NCI-H460 (cell line): ENCODE measurements at regions not wholly inside any gene's neighbourhood (a gene's known extent, or its start where the extent isn't known, plus 50 kb on each side); places are given as distances from the start of the nearest gene placed in this dataset.
A peak's percentile ranks its signal among the peaks of the same experiment; 100 is the strongest.

ENCODE experiments used
- DNase-seq: peaks from one replicate; pipeline ENCODE4 v3.0.0-alpha.2; 2016; ENCODE audit warnings: low read depth; ENCODE audit errors: extremely low read depth

DNA sequence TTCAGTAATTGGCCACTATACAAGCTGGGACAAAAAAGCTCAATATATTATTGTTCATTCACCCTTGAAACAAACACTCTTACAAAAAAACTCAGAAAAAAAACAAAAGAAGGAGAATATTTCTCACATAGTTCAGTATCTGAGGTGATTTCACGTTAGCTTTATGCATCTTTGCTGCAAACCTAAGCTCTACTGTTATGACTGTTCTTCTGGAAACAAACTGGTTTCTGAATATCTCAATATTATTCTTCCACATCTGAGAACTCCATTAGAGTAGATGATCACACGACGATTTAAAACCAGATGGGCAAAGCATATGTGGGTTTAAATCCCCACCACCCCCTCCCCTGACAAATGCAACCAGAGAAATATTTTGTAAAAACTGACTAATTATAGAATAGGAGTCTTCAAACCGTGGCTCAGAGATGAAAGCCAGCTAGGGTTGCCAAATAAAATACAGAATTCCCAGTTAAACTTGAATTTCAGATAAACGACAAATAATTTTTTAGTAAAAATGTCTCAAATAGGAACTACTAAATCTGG, 182.0 kb upstream of the FAM241A start:
- no peak for DNase-seq

DNA sequence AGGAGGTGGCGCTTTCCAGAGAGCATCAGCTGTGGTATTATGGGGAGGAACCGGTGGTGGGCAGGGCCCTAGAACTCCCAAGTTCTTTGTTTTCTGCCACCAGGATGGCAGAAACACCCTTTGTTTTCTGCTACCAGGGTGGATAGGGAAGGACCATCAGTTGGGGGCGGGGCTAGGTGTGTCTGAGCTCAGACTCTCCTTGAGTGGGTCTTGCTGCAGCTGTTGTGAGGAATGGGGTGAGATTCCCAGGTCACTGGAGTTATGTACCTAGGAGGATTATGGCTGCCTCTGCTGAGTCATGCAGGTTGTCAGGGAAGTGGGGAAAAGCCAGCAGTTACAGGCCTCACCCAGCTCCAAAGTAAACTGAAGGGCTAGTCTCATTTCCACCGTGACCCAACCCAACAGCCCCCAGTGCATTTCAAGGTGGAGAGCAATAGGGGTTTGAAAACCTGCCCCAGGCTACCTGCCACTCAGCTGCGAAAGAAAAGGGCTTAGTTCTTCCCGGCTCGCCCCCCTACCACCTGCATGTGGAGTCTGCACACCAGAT, 167.8 kb upstream of the FAM241A start:
- DNase-seq, result no peak

DNA sequence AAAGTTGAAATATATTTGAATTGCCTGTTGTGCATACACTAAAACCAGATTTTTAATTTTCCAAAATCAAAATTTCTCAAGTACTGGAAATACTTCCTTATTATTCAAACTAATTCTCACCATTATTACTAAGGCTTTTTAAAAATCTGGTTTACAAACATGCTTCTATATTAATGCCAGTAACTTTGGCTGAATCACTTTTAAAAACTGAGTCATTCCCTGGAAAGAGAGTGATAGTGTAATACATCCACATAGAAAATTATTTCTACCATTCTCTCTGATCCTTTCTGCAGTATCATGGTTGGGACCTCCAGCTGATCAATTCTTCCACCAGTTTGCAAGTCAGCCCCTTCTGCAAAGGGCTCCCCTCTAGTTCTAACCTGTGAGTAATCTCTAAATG, 165.3 kb upstream of the FAM241A start:
- DNase-seq, result no peak

DNA sequence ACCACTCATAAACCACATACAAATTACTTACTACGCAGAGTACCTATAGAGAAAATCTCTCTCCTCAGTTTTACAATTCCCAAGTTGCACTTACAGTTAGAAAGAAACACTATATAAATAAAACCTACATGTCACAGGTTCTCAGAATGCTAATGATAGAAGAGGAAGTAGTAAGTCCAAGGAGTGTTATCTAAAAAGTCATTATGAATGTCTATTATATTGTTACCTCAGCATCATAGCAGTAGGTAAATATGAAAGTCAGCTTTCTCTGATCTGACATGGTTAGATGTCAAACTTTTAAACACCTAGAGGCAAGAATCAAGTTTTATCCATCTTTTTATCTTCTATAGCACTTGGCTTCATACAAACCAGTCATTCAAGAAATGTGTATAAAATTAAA, 163.2 kb upstream of the FAM241A start:
- DNase-seq, result no peak

DNA sequence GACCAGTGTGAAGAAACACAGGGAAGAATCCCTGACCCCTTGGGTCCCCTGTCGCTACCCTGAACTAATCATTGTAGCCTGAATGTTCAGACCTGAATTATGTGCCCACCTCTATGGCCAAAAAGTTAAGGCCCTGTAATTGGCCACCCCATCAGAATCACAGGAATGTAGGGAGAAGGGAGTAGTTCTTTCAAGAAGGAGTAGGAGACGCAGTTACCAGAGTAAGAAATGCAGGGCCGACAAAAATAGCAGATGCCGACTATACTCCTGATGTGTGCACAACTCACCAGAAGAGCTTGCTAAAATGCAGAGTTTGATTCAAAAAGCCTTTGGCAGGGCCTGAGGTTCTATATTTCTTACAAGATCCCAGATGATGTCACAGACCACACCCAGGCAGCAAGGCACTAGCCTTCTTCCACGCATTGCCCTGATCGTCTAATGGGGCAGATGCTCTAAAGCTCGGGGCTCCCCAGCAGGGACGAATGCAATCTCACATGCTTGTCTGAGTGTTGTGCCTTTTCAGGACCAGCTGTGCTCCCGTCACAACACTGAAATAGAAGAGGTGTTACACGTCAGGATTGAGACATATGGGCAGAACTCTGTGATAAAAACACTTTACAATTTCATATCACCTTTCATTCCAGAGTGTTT, 161.0 kb upstream of the FAM241A start:
- no peak for DNase-seq

DNA sequence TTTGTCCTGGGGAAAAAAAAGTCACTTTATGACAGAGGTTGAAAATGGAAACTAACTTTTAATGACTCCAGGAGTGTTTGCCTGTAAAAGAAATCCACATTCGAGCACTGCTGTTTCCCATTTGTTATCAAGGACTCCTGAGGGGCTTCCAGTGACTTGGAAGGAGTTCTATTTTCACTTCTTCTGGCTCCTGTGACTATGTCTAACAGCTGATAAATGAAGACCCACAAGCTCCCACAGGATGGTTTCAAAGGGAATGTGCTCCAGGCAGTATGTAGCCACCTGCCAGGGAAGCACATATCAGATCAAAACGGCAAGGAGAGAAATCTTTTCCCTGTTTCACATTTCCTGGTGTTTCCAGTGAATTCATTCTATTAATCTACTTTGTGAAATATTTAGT, 159.8 kb upstream of the FAM241A start:
- no peak for DNase-seq

- no peak for DNase-seq
These were observed 159.2 kb upstream of the FAM241A start for GRCh38 chr4:111986095-111986494.

- no peak for DNase-seq
These were observed 156.7 kb upstream of the FAM241A start for GRCh38 chr4:111988514-111988913.

DNA sequence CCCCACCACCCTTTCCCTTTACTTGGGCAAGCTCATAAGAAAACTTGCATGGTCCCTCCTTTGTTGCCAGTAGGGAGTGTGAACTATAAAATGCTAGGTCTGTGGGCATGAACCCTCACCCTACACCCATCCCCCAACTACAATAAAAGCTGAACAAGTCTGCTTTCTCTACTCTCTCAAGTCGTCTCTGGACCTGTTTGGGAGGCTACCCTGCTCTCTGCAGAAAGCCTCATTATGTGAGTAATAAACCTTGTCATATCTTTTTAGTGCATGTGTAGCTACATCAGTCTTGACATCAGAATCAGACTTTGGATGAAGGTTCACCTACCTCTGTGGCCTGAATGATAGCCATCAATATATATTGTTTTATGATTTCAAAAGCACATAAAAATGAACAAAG, 155.4 kb upstream of the FAM241A start:
- DNase-seq, result no peak

DNA sequence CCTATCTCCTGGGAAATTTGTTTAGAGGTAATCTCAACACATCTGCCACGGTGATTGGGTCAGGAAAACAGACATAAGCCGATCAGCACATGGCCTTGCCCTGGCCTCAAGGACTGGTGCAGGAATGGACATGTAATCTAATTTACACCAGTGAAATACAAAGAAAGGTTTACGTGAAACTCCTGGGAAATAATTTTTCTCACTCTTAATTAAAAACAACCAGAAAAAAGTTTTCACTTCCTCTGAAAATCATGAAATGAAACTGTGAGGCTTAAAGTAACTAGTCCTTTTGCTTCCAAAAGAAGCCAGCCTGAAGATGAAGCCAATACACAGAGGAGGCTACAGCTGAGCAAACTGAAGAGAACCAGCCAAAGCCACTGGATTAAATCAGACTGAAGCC, 154.1 kb upstream of the FAM241A start:
- DNase-seq, result no peak

DNA sequence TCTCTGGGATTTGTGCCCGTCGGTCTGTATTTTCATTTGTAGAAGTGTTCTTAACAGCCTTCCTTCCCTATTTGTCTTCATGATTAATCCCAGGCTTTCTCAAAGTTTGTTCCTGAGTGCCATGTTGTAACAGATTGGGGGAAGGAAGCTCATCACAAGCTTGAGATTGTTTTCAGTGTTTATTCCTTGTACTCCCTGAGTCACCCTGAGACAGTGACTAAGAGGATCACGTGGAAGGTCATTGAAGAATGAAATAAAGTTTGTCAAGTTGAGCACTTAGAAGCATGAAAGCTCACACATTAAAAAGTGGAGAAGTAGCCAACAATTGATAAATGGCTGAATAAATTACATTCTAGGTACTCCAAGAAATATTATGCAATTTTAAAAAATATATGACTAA, 153.5 kb upstream of the FAM241A start:
- DNase-seq, result peak; percentile 54

- peak; percentile 34 for DNase-seq
These were observed 152.7 kb upstream of the FAM241A start for GRCh38 chr4:111992351-111993168.

GRCh38 chr4:111994392-111994791, 150.9 kb upstream of the FAM241A start:
- no peak for DNase-seq

GRCh38 chr4:111997785-111998184, 147.5 kb upstream of the FAM241A start:
- no peak for DNase-seq

- DNase-seq, result no peak
These were observed 145.5 kb upstream of the FAM241A start for GRCh38 chr4:111999801-112000200.

GRCh38 chr4:112001041-112001440, 144.2 kb upstream of the FAM241A start:
- DNase-seq, result no peak

DNA sequence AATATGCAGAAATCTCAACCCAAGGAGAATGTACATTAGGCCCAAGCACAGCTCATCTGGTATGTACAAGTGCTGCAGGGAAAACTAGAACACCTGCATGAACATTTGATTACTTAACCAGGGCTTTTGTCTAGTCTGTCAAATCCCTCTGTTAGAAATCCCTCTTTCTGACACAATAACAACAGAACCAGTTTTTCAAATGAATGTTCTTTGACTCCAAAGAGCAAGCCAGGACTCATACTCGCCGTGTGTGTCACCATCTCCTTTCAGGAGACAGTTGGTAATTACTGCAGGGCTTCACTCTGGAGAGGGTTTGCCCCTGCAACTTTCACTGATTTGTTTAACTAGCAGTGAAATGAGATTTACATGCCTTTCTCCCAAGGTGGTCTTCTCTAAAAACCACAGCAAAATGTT, 143.0 kb upstream of the FAM241A start:
- no peak for DNase-seq

DNA sequence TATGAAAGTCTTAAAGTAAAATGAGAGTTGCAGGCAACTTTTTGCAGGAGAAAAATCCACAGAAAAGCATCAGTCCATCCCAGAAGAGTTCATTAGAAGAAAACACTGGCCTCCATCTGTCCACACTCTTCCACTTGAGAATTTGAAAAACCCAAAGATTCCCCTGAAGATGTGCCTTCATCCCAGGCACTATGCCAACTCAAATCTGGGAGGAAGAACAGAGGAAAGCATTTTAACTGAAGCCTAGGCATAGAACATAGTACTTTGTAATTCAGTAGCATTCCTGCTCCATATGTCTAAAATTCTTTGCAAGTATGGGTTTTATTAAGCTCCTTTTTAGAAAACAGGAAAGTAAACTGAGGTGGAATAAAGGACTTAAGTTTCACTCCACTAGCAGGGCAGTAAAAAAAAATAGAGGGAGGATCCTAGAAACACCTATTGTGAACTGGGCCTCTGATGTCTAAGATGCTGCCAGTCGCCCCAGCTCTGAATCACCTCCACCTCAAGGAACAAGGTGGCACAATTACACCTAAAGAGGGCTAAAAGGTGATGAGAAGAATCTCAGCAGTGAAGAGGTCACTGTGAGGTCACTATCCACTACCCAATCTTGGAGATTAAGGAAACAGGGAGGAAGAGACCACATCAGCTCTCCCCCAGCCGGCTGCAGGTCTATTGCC, 141.9 kb upstream of the FAM241A start:
- DNase-seq, result no peak

GRCh38 chr4:112005027-112005426, 140.2 kb upstream of the FAM241A start:
- DNase-seq, result no peak

GRCh38 chr4:112007391-112007790, 137.9 kb upstream of the FAM241A start:
- no peak for DNase-seq

GRCh38 chr4:112015960-112016359, 129.3 kb upstream of the FAM241A start:
- DNase-seq, result no peak
